H9 (cell line): ENCODE measurements at regions not wholly inside any gene's neighbourhood (a gene's known extent, or its start where the extent isn't known, plus 50 kb on each side); places are given as distances from the start of the nearest gene placed in this dataset.

Experiments
- DNase-seq: peaks from one replicate; pipeline ENCODE4 v3.0.0-alpha.2; 2017
- H2AFZ ChIP-seq: one replicate; pipeline ENCODE4 v1.6.1; 2013; ENCODE audit warnings: mild to moderate bottlenecking, low read length, control low read depth, moderate library complexity
- H2AK5ac ChIP-seq: 2 replicates; pipeline ENCODE4 v1.6.1; 2013; ENCODE audit warnings: low read length, control low read depth, mixed read lengths; ENCODE audit not compliant: insufficient read length
- H2BK120ac ChIP-seq: one replicate; pipeline ENCODE4 v1.6.1; 2013; ENCODE audit warnings: low read depth, mild to moderate bottlenecking, low read length, control low read depth, inconsistent platforms; ENCODE audit not compliant: poor library complexity, severe bottlenecking
- H2BK12ac ChIP-seq: 2 replicates; pipeline ENCODE4 v1.6.1; 2013; ENCODE audit warnings: low read length, control low read depth, mixed read lengths, low read depth; ENCODE audit not compliant: insufficient read length
- H2BK15ac ChIP-seq: 2 replicates; pipeline ENCODE4 v1.6.1; 2013; ENCODE audit warnings: low read depth, low read length, control low read depth
- H2BK20ac ChIP-seq: one replicate; pipeline ENCODE4 v1.6.1; 2013; ENCODE audit warnings: low read depth, mild to moderate bottlenecking, low read length, control low read depth, inconsistent platforms; ENCODE audit not compliant: poor library complexity, severe bottlenecking
- H2BK5ac ChIP-seq: 2 replicates; pipeline ENCODE4 v1.6.1; 2013; ENCODE audit warnings: low read length, control low read depth, mixed read lengths; ENCODE audit not compliant: insufficient read length
- H3K14ac ChIP-seq: 2 replicates; pipeline ENCODE4 v1.6.1; 2013; ENCODE audit warnings: low read length, control low read depth; ENCODE audit not compliant: insufficient read depth
- H3K18ac ChIP-seq: 2 replicates; pipeline ENCODE4 v1.6.1; 2013; ENCODE audit warnings: low read depth, mild to moderate bottlenecking, mixed read lengths, low read length, control low read depth; ENCODE audit not compliant: insufficient read length
- H3K23ac ChIP-seq: 2 replicates; pipeline ENCODE4 v1.6.1; 2013; ENCODE audit warnings: low read length, control low read depth, mixed read lengths, low read depth; ENCODE audit not compliant: insufficient read length
- H3K23me2 ChIP-seq: 2 replicates; pipeline ENCODE4 v1.6.1; 2013; ENCODE audit warnings: low read depth, mild to moderate bottlenecking, mixed read lengths, low read length, control low read depth; ENCODE audit not compliant: insufficient read length, poor library complexity, severe bottlenecking
- H3K27ac ChIP-seq: 2 replicates; pipeline ENCODE4 v1.5.1; 2013; ENCODE audit warnings: low read length, control low read depth, mixed read lengths, low read depth; ENCODE audit not compliant: insufficient read length
- H3K27me3 ChIP-seq: 2 replicates; pipeline ENCODE4 v1.6.1; 2013; ENCODE audit warnings: low read length, control low read depth, inconsistent platforms; ENCODE audit not compliant: insufficient read depth
- H3K4ac ChIP-seq: 2 replicates; pipeline ENCODE4 v1.6.1; 2013; ENCODE audit warnings: low read depth, mild to moderate bottlenecking, control low read depth, inconsistent platforms, low read length, moderate library complexity
- H3K4me1 ChIP-seq: 2 replicates; pipeline ENCODE4 v1.6.1; 2013; ENCODE audit warnings: low read length, control low read depth, inconsistent platforms; ENCODE audit not compliant: insufficient read depth
- H3K4me2 ChIP-seq: 2 replicates; pipeline ENCODE4 v1.6.1; 2013; ENCODE audit warnings: low read length, control low read depth, mixed read lengths; ENCODE audit not compliant: insufficient read length, insufficient read depth
- H3K56ac ChIP-seq: 2 replicates; pipeline ENCODE4 v1.6.1; 2013; ENCODE audit warnings: low read depth, mild to moderate bottlenecking, mixed read lengths, low read length, control low read depth; ENCODE audit not compliant: insufficient read length
- H3K79me1 ChIP-seq: 2 replicates; pipeline ENCODE4 v1.6.1; 2013; ENCODE audit warnings: low read depth, mild to moderate bottlenecking, moderate library complexity, low read length, control low read depth, inconsistent platforms; ENCODE audit not compliant: insufficient read depth, poor library complexity, severe bottlenecking
- H3K79me2 ChIP-seq: 2 replicates; pipeline ENCODE4 v1.6.1; 2013; ENCODE audit warnings: low read length, control low read depth, inconsistent platforms; ENCODE audit not compliant: insufficient read depth
- H3K9ac ChIP-seq: 2 replicates; pipeline ENCODE4 v1.6.1; 2013; ENCODE audit warnings: low read length, control low read depth, mixed read lengths; ENCODE audit not compliant: insufficient read length; ENCODE audit errors: extremely low read depth
- H3K9me3 ChIP-seq: one replicate; pipeline ENCODE4 v1.6.1; 2013; ENCODE audit warnings: low read depth, low read length, inconsistent platforms; ENCODE audit not compliant: control insufficient read depth
- H3T11ph ChIP-seq: one replicate; pipeline ENCODE4 v1.6.1; 2013; ENCODE audit warnings: mild to moderate bottlenecking, low read length, control low read depth, inconsistent platforms
- H4K20me1 ChIP-seq: one replicate; pipeline ENCODE4 v1.6.1; 2013; ENCODE audit not compliant: control insufficient read depth, insufficient read length, insufficient read depth
- H4K5ac ChIP-seq: 2 replicates; pipeline ENCODE4 v1.6.1; 2013; ENCODE audit warnings: low read depth, mild to moderate bottlenecking, mixed read lengths, low read length, control low read depth; ENCODE audit not compliant: insufficient read length
- H4K8ac ChIP-seq: replicated peaks from 2 replicates; pipeline ENCODE4 v1.6.1; 2013; ENCODE audit warnings: low read length, control low read depth, mixed read lengths, low read depth; ENCODE audit not compliant: insufficient read length
- H4K91ac ChIP-seq: 2 replicates; pipeline ENCODE4 v1.6.1; 2013; ENCODE audit warnings: low read depth, mild to moderate bottlenecking, moderate library complexity, mixed read lengths, low read length, control low read depth; ENCODE audit not compliant: insufficient read length
- H3K27ac Mint-ChIP-seq, 3 experiments: 2 replicates in 2 of 3; 3 replicates in 1 of 3; pipeline ENCODE4 v1.8.0; 2020 to 2021; ENCODE audit warnings: mixed read lengths in 3 of 3, mild to moderate bottlenecking in 1 of 3, moderate library complexity in 1 of 3
- H3K27me3 Mint-ChIP-seq: 2 replicates; pipeline ENCODE4 v1.8.0; 2021; ENCODE audit warnings: low read depth, mild to moderate bottlenecking, moderate library complexity, mixed read lengths
- H3K36me3 Mint-ChIP-seq, 3 experiments: 2 replicates in 2 of 3; 3 replicates in 1 of 3; pipeline ENCODE4 v1.8.0; 2020 to 2021; ENCODE audit warnings: low read depth in 3 of 3, mixed read lengths in 3 of 3; ENCODE audit not compliant: insufficient read depth in 1 of 3
- H3K4me1 Mint-ChIP-seq, 2 experiments: 2 replicates each; pipeline ENCODE4 v1.8.0; 2020; ENCODE audit warnings: mixed read lengths in 2 of 2
- H3K4me3 Mint-ChIP-seq, 2 experiments: 2 replicates in 1 of 2; 3 replicates in 1 of 2; pipeline ENCODE4 v1.8.0; 2020 to 2021; ENCODE audit warnings: mild to moderate bottlenecking in 2 of 2, mixed read lengths in 2 of 2, moderate library complexity in 1 of 2
- H3K9me3 Mint-ChIP-seq, 2 experiments: 2 replicates in 1 of 2; 3 replicates in 1 of 2; pipeline ENCODE4 v1.8.0; 2020; ENCODE audit warnings: mild to moderate bottlenecking in 2 of 2, mixed read lengths in 2 of 2, moderate library complexity in 1 of 2
- CTCF ChIP-seq: fragments of 200-600 bp; sonication (generic); conservative IDR thresholded peaks from 3 replicates; pipeline ENCODE4 v1.8.0; 2021; ENCODE audit warnings: antibody characterized with exemption, mild to moderate bottlenecking
- WGBS: extraction: QIAGEN DNeasy Blood & Tissue Kit; methylation state at CpG from one replicate; pipeline ENCODE4 v1.1.7; 2013; ENCODE audit warnings: missing lambda C conversion rate, low lambda C conversion rate, mixed read lengths; ENCODE audit not compliant: insufficient read length; ENCODE audit errors: extremely low coverage; 5-methylcytosine and 5-hydroxymethylcytosine counted together

- Histone ChIP-seq H4K20me1 (no peaks in the 10 kb centered on the region), H3K4me1 (no peaks in the 10 kb centered on the region), H3K4ac (no peak overlapping the region), H3K14ac (no peak overlapping the region), H3K27ac (no peak overlapping the region), H3K56ac (no peak overlapping the region), H2BK120ac (no peak overlapping the region), H2AK5ac (no peak overlapping the region), H2AFZ (no peak overlapping the region), H2BK12ac (no peak overlapping the region), H3K27me3 (no peaks in the 10 kb centered on the region), H3K79me1 (no peaks in the 10 kb centered on the region), H2BK20ac (no peak overlapping the region), H3T11ph (no peak overlapping the region), H3K23ac (no peak overlapping the region), H3K79me2 (no peaks in the 10 kb centered on the region), H3K4me2 (no peak overlapping the region), H3K9ac (no peak overlapping the region), H4K5ac (no peak overlapping the region), H3K18ac (no peak overlapping the region), H2BK5ac (no peak overlapping the region), H3K23me2 (no peaks in the 10 kb centered on the region), H2BK15ac (no peak overlapping the region), H3K9me3 (no peaks in the 10 kb centered on the region), H4K8ac (no peak overlapping the region), H4K91ac (no peak overlapping the region)
- no peak overlapping the region; a peak in 1 of 7 replicates for H3K27ac Mint-ChIP-seq
- DNase-seq = no peak
- no peak overlapping the region for H3K4me3 Mint-ChIP-seq
- WGBS = no CpG with 5 or more reads among the region's 2 CpGs
- no peak for TF ChIP-seq CTCF
- no peaks in the 10 kb centered on the region for H3K36me3 Mint-ChIP-seq
- no peaks in the 10 kb centered on the region; the same call in 1 of the 2 replicates for H3K27me3 Mint-ChIP-seq
- no peaks in the 10 kb centered on the region for H3K9me3 Mint-ChIP-seq
- peaks cover 0 to 9% of the 10 kb centered on the region in 2 experiments; a peak in 3 of 4 replicates for H3K4me1 Mint-ChIP-seq
Observed at GRCh38 chr6:113762641-113763040, 94.5 kb upstream of the MARCKS start.
